HG02884 (cell line): ENCODE measurements at regions not wholly inside any gene's neighbourhood (a gene's known extent, or its start where the extent isn't known, plus 50 kb on each side); places are given as distances from the start of the nearest gene placed in this dataset.

Experiments used
- ATAC-seq: cut with Tn5 transposase; IDR thresholded peaks from one replicate; pipeline ENCODE4 v1.9.1; 2021; ENCODE audit warnings: mild to moderate bottlenecking, moderate library complexity; ENCODE audit not compliant: unreplicated experiment

- ATAC-seq: no peak
Measured at GRCh38 chr10:131762789-131763696, 137.8 kb upstream of the PPP2R2D start.

GRCh38 chr10:131764929-131765328, 135.9 kb upstream of the PPP2R2D start:
- ATAC-seq: no peak

- no peak for ATAC-seq
Measured at GRCh38 chr10:131766096-131766495, 134.7 kb upstream of the PPP2R2D start.

GRCh38 chr10:131767716-131768115, 133.1 kb upstream of the PPP2R2D start:
- no peak for ATAC-seq

- no peak for ATAC-seq
Measured at GRCh38 chr10:131769571-131770410, 131.0 kb upstream of the PPP2R2D start.

- ATAC-seq: no peak
Measured at GRCh38 chr10:131770946-131771633, 129.7 kb upstream of the PPP2R2D start.

GRCh38 chr10:131771634-131772358, 129.0 kb upstream of the PPP2R2D start:
- ATAC-seq: no peak

- no peak for ATAC-seq
Measured at GRCh38 chr10:131772441-131772840, 128.4 kb upstream of the PPP2R2D start.

GRCh38 chr10:131773370-131774343, 127.2 kb upstream of the PPP2R2D start:
- ATAC-seq: no peak

- no peak for ATAC-seq
Measured at GRCh38 chr10:131774681-131775085, 126.1 kb upstream of the PPP2R2D start.

- no peak for ATAC-seq
Measured at GRCh38 chr10:131775433-131775832, 125.4 kb upstream of the PPP2R2D start.

GRCh38 chr10:131775833-131776232, 125.0 kb upstream of the PPP2R2D start:
- no peak for ATAC-seq

GRCh38 chr10:131776496-131776895, 124.3 kb upstream of the PPP2R2D start:
- ATAC-seq: no peak

- ATAC-seq: no peak
Measured at GRCh38 chr10:131777162-131777561, 123.6 kb upstream of the PPP2R2D start.

- no peak for ATAC-seq
Measured at GRCh38 chr10:131777921-131778320, 122.9 kb upstream of the PPP2R2D start.

GRCh38 chr10:131778385-131778784, 122.4 kb upstream of the PPP2R2D start:
- ATAC-seq: no peak

- no peak for ATAC-seq
Measured at GRCh38 chr10:131778842-131779241, 122.0 kb upstream of the PPP2R2D start.

GRCh38 chr10:131779661-131780394, 121.0 kb upstream of the PPP2R2D start:
- no peak for ATAC-seq

GRCh38 chr10:131781076-131781475, 119.7 kb upstream of the PPP2R2D start:
- ATAC-seq: no peak
